A172 (cell line): ENCODE measurements at regions not wholly inside any gene's neighbourhood (a gene's known extent, or its start where the extent isn't known, plus 50 kb on each side); places are given as distances from the start of the nearest gene placed in this dataset.

Experiments
- DNase-seq: peaks from one replicate; pipeline ENCODE4 v3.0.0-alpha.2; 2015; ENCODE audit warnings: low spot score

- DNase-seq = no peak
Observed at GRCh38 chr2:107374249-107374648, 452.4 kb upstream of the RGPD4 start.

- no peak for DNase-seq
Observed at GRCh38 chr2:107376909-107377308, 449.8 kb upstream of the RGPD4 start.

DNA sequence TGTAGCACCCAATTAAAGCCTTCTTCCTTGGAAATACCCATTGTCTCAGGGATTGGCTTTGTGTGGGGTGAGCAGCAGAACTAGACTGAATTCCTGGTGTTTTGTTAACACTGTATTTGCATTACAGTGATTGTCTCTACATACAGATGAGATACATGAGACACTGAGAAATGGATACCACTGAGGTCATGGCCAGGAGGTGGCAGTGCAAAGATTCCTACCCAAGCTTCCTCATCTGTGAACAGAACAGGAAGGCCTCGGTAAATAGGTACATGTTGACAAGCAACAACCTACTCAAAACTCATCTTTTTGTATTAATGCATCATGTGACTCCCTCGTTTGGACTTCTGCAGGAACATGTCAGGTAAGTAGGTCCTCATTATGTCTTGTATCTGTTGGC is 445.8 kb upstream of the RGPD4 start:
- no peak for DNase-seq

DNA sequence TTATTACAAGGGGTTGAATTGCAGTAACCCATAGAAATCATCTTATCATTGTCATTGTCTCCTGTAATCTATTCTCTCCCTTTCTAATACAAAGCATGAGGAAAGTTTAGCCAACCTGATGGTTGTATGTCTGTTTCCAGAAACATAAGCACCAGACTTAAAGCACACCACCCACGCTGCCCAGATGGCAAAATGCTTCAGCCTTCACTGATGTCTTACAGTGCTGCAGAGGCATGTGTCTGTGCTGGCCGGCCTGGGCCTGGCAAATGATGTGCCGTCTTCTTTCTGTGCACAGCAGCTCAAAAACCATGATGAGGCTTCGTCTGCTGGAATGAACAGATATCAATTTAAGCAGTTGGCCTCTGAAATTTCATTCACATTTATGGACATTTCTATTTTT is 443.0 kb upstream of the RGPD4 start:
- no peak for DNase-seq

DNA sequence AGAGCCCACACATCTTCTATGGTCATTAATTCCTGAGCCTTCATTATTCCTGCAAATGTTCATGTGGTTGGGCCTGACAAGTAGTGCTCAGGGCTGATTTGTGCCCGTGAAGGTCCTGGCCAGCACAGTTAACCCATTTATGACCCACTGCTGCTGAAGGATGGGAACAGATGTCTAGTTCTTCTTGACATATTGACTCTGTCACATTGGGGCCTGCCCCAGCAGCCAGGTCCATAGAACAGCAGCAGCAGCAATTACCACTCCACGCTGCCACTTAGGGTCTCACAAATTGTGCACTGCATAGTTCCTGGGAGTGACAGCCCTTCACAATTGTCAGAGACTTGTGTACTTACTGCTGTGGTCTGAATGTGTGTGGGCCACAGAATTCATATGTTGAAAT is 442.3 kb upstream of the RGPD4 start:
- no peak for DNase-seq

DNA sequence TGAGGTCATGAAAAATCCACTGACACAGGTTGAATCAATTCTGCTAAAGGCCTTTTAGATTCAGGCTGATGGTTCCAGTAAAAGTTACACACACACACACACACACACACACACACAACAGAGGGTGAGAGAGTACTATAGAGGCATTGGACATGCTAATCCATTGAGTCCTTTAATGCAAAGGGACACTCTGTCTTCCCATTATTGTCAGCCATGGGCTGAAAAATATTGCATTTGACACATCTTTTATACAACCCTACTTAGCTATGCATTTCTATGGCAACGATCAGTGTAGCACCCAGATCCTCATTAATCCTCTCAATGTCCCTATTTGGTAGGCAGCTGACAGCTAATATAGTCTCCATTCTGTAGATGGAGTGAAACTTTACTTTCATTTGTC is 440.8 kb upstream of the RGPD4 start:
- no peak for DNase-seq

DNA sequence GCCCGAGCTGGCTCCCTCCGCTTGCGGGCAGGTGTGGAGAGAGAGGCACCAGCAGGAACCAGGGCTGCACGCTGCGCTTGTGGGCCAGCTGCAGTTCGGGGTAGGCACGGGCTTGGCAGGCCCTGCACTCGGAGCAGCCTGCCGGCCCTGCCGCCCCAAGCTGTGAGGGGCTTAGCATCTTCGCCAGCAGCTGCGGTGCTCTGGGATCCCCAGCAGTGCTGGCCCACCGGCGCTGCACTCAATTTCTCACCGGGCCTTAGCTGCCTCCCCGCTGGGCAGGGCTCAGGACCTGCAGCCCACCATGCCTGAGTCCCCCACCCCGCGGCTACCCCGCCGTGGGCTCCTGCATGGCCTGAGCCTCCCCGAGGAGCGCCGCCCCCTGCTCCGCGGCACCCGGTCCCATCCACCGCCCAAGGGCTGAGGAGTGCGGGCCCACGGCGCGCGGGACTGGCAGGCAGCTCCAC is 434.4 kb upstream of the RGPD4 start:
- no peak for DNase-seq

DNA sequence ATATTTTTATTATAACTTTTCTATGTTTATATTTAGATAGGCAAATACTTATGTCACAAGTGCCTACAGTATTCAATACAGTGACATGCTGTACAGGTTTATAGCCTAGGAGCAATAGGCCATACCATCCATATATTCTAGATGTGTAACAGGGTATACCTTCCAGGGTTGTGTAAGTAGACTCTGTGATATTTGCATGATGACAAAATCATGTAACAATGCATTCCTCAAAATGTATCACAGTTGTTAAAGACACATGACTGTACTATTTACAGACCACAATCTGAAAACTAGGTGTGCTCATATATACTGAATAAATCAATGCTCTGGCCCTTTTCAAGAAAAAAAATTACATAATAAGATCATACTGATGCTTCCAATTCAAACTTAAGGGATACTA is 433.2 kb upstream of the RGPD4 start:
- no peak for DNase-seq

DNA sequence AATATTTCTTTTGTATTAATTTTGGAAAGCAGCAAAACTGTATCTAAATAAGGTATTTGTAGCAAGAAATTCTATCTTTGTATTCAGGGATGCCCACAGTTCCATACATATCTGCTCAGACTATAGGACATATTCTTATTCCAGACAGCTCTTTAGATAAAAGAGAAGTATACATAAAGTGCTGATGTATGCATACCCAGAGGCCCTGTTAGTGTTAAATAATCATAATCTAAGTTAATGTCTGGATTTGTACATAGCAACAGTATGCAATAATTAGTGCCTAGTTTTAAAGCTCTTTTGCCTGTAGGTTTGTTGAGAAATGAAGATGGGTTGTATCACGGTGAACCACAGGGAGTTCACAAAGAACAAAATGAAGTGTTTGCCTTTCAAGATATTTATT is 428.0 kb upstream of the RGPD4 start:
- no peak for DNase-seq

DNA sequence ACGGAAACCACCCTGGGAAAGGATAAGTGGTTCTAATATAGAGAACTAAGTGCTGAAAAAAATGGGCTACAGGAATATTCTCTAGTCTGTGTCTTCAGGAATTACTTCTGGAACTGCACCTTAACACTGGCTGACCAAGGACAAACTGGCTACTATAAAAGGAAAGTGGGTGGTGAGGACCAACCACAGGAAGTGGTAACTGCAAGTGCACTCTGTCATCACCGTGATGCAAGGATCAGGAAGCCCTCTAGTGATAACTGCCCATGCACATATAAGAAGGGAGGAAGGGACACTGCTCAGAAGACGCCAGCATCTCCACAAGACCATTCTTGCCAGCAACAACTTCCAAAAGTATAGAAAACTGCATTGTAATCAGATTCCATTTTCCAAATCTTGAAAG is 424.4 kb upstream of the RGPD4 start:
- peak; percentile 45 for DNase-seq

DNA sequence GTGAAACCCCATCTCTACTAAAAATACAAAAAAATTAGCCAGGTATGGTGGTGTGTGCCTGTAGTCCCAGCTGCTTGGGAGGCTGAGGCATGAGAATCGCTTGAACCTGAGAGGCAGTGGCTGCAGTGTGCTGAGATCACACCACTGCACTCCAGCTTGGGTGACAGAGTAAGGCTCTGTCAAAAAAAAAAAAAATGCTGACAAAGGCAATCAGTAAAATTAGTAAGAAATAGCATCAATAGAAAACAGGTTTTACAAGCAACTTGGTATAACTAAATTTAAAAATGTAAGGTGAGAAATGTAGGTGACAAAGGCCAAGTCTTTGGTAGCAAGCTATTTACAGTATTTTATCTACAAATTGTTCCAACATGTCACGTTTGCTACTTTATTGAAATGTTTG is 421.4 kb upstream of the RGPD4 start:
- DNase-seq = no peak

DNA sequence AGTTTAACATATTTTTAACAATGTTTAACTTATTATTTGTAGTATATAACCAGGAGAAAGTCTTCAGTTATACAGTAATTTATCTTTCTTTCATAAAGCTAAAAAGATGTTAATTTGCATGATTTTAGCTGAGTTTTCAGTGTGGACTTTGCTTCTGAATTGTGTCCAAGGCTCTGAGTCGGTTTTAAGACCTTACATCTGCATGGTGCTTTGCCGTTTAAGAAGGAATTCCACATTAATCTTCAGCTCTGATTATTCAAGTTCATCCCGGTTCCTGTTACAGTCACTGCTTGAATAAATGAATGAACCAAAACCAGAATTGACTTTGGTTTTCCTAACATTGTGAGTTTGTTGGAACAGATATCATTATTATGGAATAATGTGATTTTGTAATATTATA is 419.7 kb upstream of the RGPD4 start:
- DNase-seq = no peak

DNA sequence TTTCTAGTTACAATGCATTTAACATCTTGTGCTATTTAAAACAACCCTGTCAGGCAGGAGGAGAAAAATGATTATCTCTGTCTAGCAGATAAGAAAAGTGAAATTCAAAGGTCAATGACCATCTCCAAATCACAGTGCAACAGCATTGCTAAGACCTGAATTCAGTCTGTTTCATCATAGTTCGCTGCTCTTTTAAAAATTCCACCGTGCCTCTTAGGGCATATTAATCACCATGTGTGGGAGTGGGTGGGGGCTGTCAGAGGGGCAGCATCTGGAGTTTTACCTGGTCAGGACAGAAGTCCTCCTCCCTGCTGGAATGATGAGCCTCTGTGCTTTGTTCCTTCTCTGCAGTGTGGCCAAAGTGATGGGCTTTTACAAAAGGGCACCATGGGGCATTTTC is 418.7 kb upstream of the RGPD4 start:
- no peak for DNase-seq

- DNase-seq = no peak
Observed at GRCh38 chr2:107411267-107411666, 415.4 kb upstream of the RGPD4 start.

GRCh38 chr2:107412209-107412904 is 414.3 kb upstream of the RGPD4 start:
- no peak for DNase-seq

- DNase-seq = peak; percentile 19
Observed at GRCh38 chr2:107412981-107413380, 413.7 kb upstream of the RGPD4 start.

GRCh38 chr2:107414376-107414775 is 412.3 kb upstream of the RGPD4 start:
- peak; percentile 8 for DNase-seq

GRCh38 chr2:107418708-107419107 is 408.0 kb upstream of the RGPD4 start:
- no peak for DNase-seq

DNA sequence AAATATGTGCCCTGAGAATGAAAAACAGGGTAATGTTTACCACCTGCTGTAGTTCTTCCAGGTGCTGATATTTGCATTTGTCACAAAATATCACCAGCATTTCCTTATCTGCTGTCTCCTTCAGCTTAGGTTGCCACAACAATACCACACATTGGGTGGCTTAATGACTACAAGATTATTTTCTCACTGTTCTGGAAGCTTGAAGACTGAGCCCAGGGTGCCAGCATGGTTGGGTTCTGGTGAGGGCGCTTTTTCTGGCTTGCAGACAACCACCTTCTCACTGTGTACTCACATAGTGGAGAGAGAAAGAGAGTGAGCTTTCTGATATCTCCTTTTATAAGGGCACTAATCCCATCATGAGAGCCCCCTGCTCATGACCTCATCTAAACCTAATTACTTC is 407.5 kb upstream of the RGPD4 start:
- DNase-seq = no peak

DNA sequence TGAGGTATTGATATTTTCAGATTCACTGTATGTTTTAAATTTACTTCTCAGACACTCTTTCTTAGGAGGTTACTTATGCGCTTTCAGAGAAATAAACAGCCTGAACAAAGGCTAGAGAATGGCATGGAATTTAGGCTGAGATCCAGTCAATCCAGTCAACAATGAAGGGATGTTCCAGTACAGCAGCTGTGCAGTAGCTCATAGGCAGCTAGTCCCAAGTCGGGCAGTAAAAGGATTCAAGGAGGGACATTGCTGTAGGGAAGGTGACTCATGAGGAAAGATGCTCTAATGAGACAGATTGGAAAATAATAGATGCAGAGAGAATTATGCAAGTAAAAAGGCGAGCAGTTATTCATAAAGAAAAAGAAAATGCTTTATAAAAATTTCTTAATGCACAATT is 397.9 kb upstream of the RGPD4 start:
- no peak for DNase-seq

DNA sequence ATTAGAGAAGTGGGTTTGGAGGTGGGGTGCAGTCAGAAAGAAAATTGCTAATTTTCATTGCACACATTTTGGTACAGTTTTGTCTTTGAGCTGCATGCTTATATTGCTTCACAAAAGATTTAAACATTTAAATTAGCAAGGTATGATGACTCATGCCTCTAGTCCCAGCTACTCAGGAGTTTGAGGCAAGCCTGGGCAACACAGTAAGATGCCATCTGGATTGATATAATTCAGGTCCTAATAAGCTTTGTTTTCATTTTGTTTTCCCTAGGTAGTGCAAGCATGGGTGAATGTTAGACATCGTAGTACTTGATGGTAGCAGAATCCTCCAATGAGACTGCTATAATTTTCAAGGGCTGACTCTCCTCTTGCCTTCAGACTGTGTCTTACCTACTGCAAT is 396.7 kb upstream of the RGPD4 start:
- no peak for DNase-seq

DNA sequence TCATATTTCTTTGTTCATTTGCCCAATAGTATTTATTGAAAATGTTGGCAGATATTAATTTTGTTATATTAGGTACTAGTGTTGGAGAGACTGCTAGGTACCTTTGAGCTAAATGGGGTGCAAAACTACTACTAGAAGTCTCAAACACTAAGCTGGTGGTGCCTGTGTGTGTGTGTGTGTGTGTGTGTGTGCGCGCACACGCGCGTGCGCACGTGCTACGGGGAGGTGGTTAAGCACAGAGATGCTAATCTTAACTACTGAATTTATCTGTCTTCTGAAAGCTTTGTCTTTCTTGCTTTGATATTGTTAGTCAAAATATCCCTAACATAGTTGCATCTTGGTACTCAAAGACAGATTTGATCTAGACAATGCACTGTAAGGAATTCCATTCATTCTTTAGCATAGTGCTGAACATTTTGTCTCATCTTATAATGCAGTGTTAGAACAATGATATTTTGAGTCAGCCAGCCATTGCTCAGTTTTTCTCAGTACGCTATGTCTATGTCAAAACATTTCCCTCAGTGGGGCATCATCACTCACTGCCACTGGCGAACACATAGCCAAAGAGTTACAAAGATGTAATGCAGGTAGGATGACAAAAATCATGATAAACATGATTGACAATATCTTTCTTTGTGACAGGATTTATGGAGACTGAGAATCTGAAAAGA is 396.0 kb upstream of the RGPD4 start:
- no peak for DNase-seq

DNA sequence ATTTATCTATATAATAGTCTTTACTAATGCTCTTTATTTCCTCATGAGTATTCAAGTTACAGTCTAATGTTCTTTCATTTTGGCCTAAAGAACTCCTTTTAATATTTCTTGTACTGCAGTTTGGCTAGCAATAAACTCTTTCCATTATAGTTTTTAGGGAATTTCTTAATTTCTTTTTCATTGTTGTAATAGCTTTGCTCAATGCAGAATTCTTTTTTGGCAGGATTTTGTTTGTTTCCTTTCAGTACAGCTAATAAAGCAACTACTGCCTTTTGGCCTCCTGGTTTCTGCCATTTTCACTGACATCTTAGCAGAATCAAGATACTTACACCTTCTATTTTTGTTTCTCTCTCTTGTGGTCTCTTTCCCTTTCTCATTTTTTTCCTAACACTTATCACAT is 390.4 kb upstream of the RGPD4 start:
- no peak for DNase-seq

DNA sequence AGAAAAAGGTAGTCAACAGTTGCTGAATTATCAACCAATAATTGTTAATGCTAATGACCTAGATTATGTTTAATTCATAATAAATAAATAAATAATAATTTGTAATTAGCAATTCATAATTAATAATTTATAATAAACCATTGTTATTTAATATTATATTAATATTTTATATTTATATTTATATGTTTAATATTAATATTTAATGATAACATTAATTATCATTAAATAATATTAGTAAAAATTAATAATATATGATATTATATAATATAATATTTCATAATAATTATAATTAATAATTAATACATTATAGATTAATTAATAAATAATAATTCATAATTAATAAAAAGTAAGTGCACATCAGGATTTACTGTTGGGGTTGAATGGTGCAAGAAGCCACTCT is 389.4 kb upstream of the RGPD4 start:
- DNase-seq = no peak
